Tibial nerve (tissue), 4 donors: ENCODE measurements at regions not wholly inside any gene's neighbourhood (a gene's known extent, or its start where the extent isn't known, plus 50 kb on each side); places are given as distances from the start of the nearest gene placed in this dataset.
A peak's percentile ranks its signal among the peaks of the same experiment; 100 is the strongest.

Experiments used
- DNase-seq, 2 donors: peaks; one replicate each; pipeline ENCODE4 v3.0.0-alpha.2; 2019; ENCODE audit warnings: low spot score in 2 of 2
- H3K27ac ChIP-seq, 4 donors: fragments of 200-600 bp; sonication (generic) in 3 of 4; one replicate each; pipeline ENCODE4 v1.5.1; 2017 to 2019; ENCODE audit warnings: mild to moderate bottlenecking in 1 of 4
- H3K27me3 ChIP-seq, 2 donors: fragments of 200-600 bp; sonication (generic) in 1 of 2; one replicate each; pipeline versions ENCODE4 v1.5.1 to v1.6.0; 2017 to 2019
- H3K36me3 ChIP-seq, 3 donors: fragments of 200-600 bp; sonication (generic); one replicate each; pipeline ENCODE4 v1.5.1; 2018 to 2019
- H3K4me1 ChIP-seq, 4 donors: fragments of 200-600 bp; sonication (generic) in 3 of 4; one replicate each; pipeline ENCODE4 v1.5.1; 2017 to 2019
- H3K4me3 ChIP-seq, 4 donors: fragments of 200-600 bp; sonication (generic) in 3 of 4; one replicate each; pipeline ENCODE4 v1.5.1; 2017 to 2019; ENCODE audit warnings: mild to moderate bottlenecking in 1 of 4, moderate library complexity in 1 of 4
- H3K9me3 ChIP-seq, 4 donors: fragments of 200-600 bp; sonication (generic) in 3 of 4; one replicate each; pipeline ENCODE4 v1.5.1; 2017 to 2019
- CTCF ChIP-seq, 5 experiments: fragments of 200-600 bp in 3 of 5; fragments of 450-650 bp in 2 of 5; sonication (generic) in 3 of 5; IDR thresholded peaks; one replicate each; pipeline ENCODE4 v1.5.1; 2016 to 2019; ENCODE audit warnings: antibody characterized with exemption in 5 of 5, mild to moderate bottlenecking in 3 of 5, moderate library complexity in 2 of 5
- EP300 ChIP-seq, 2 donors: sonication (generic); formaldehyde crosslinking; IDR thresholded peaks; one replicate each; pipeline ENCODE4 v1.6.1; 2017; ENCODE audit warnings: antibody characterized with exemption in 2 of 2, mild to moderate bottlenecking in 1 of 2
- POLR2A ChIP-seq, 2 donors: fragments of 450-650 bp; IDR thresholded peaks; one replicate each; pipeline ENCODE4 v1.6.1; 2017; ENCODE audit warnings: antibody characterized with exemption in 2 of 2, mild to moderate bottlenecking in 2 of 2, moderate library complexity in 2 of 2
- WGBS, 2 donors: methylation state at CpG; one replicate each; pipeline ENCODE4 v1.1.5; 2018; 5-methylcytosine and 5-hydroxymethylcytosine counted together

- peak in 1 of 2 donors; percentile 58 for DNase-seq
- peak in 4 of 5 experiments; percentile 36 to 56 (median 52) for TF ChIP-seq CTCF (IDR thresholded peaks at IDR 0.05)
- no peak for TF ChIP-seq POLR2A (IDR thresholded peaks at IDR 0.05)
- TF ChIP-seq EP300 (IDR thresholded peaks at IDR 0.05): no peak
- peaks cover 0 to 3% (median 0%) of the 10 kb centered on the region in 4 donors for H3K9me3 ChIP-seq
- 58 to 61% methylated on average over 2 of the region's 2 CpGs for WGBS, 2 donors
- H3K27me3 ChIP-seq: no peaks in the 10 kb centered on the region
- H3K27ac ChIP-seq: no peak overlapping the region
- H3K36me3 ChIP-seq: no peaks in the 10 kb centered on the region
- no peaks in the 10 kb centered on the region for H3K4me1 ChIP-seq
- H3K4me3 ChIP-seq: no peak overlapping the region
Measured at GRCh38 chr14:21868442-21869046, 194.9 kb upstream of the OR4E1 start.

- H3K4me3 ChIP-seq: no peak overlapping the region
- TF ChIP-seq CTCF (IDR thresholded peaks at IDR 0.05) (no peak), POLR2A (IDR thresholded peaks at IDR 0.05) (no peak), EP300 (IDR thresholded peaks at IDR 0.05) (no peak)
- no peaks in the 10 kb centered on the region for H3K4me1 ChIP-seq
- peaks cover 0 to 3% (median 0%) of the 10 kb centered on the region in 4 donors for H3K9me3 ChIP-seq
- H3K36me3 ChIP-seq: no peaks in the 10 kb centered on the region
- DNase-seq: no peak
- no peak overlapping the region for H3K27ac ChIP-seq
- no peaks in the 10 kb centered on the region for H3K27me3 ChIP-seq
Measured at GRCh38 chr14:21867541-21867940, 193.9 kb upstream of the OR4E1 start.

GRCh38 chr14:21866479-21866878 lies 192.9 kb upstream of the OR4E1 start:
- no peak for TF ChIP-seq CTCF (IDR thresholded peaks at IDR 0.05)
- no peak for TF ChIP-seq POLR2A (IDR thresholded peaks at IDR 0.05)
- no peak for TF ChIP-seq EP300 (IDR thresholded peaks at IDR 0.05)
- H3K27ac ChIP-seq: no peak overlapping the region
- no peak overlapping the region for H3K4me3 ChIP-seq
- H3K27me3 ChIP-seq: no peaks in the 10 kb centered on the region
- H3K36me3 ChIP-seq: no peaks in the 10 kb centered on the region
- DNase-seq: no peak
- H3K4me1 ChIP-seq: no peaks in the 10 kb centered on the region
- H3K9me3 ChIP-seq: peaks cover 0 to 3% (median 0%) of the 10 kb centered on the region in 4 donors

- H3K27me3 ChIP-seq: no peaks in the 10 kb centered on the region
- WGBS, 2 donors: 80 to 82% methylated on average over 2 of the region's 2 CpGs
- H3K4me1 ChIP-seq: no peaks in the 10 kb centered on the region
- no peak overlapping the region for H3K27ac ChIP-seq
- no peak overlapping the region for H3K4me3 ChIP-seq
- TF ChIP-seq EP300 (IDR thresholded peaks at IDR 0.05) (no peak), POLR2A (IDR thresholded peaks at IDR 0.05) (no peak), CTCF (IDR thresholded peaks at IDR 0.05) (no peak)
- no peaks in the 10 kb centered on the region for H3K36me3 ChIP-seq
- no peak for DNase-seq
- no peaks in the 10 kb centered on the region for H3K9me3 ChIP-seq
Measured at GRCh38 chr14:21863289-21863688, 189.7 kb upstream of the OR4E1 start.

- Histone ChIP-seq H3K9me3 (no peaks in the 10 kb centered on the region), H3K4me1 (no peaks in the 10 kb centered on the region), H3K4me3 (no peak overlapping the region), H3K36me3 (no peaks in the 10 kb centered on the region), H3K27ac (no peak overlapping the region), H3K27me3 (no peaks in the 10 kb centered on the region)
- WGBS, 2 donors: 69 to 71% methylated on average over 4 of the region's 4 CpGs
- DNase-seq: no peak
- no peak for TF ChIP-seq EP300 (IDR thresholded peaks at IDR 0.05)
- TF ChIP-seq CTCF (IDR thresholded peaks at IDR 0.05): no peak
- no peak for TF ChIP-seq POLR2A (IDR thresholded peaks at IDR 0.05)
Measured at GRCh38 chr14:21861153-21861552, 187.5 kb upstream of the OR4E1 start.
